OCI-LY1 (cell line): ENCODE measurements at regions not wholly inside any gene's neighbourhood (a gene's known extent, or its start where the extent isn't known, plus 50 kb on each side); places are given as distances from the start of the nearest gene placed in this dataset.

ENCODE experiments used
- H2AFZ ChIP-seq: fragments of 200-600 bp; sonication (generic), shearing (Covaris generic); 2 replicates; pipeline ENCODE4 v1.6.0; 2014; ENCODE audit warnings: antibody characterized with exemption, mild to moderate bottlenecking, low read length
- H3F3A ChIP-seq: fragments of 200-600 bp; sonication (generic), shearing (Covaris generic); 2 replicates; pipeline ENCODE4 v1.6.0; 2014; ENCODE audit warnings: mild to moderate bottlenecking, antibody characterized with exemption, low read length, moderate library complexity; ENCODE audit not compliant: insufficient read depth
- H3K27ac ChIP-seq: fragments of 200-600 bp; sonication (generic); 2 replicates; pipeline ENCODE4 v1.5.1; 2014; ENCODE audit warnings: low read length, mixed run types, mild to moderate bottlenecking, low read depth; ENCODE audit not compliant: poor library complexity, severe bottlenecking
- H3K27me3 ChIP-seq: fragments of 200-600 bp; sonication (generic); 2 replicates; pipeline ENCODE4 v1.6.0; 2014; ENCODE audit warnings: antibody characterized with exemption, mild to moderate bottlenecking, low read length, moderate library complexity; ENCODE audit not compliant: insufficient read depth
- H3K36me3 ChIP-seq: fragments of 200-600 bp; sonication (generic); 2 replicates; pipeline ENCODE4 v1.6.1; 2014; ENCODE audit warnings: mild to moderate bottlenecking, antibody characterized with exemption, low read length, moderate library complexity, mixed read lengths; ENCODE audit not compliant: insufficient read depth
- H3K4me1 ChIP-seq: fragments of 200-600 bp; sonication (generic); 2 replicates; pipeline ENCODE4 v1.5.1; 2014; ENCODE audit warnings: mild to moderate bottlenecking, low read length, moderate library complexity; ENCODE audit not compliant: insufficient read depth, severe bottlenecking
- H3K4me2 ChIP-seq: fragments of 200-600 bp; sonication (generic), shearing (Covaris generic); 2 replicates; pipeline ENCODE4 v1.6.1; 2014; ENCODE audit warnings: low read length
- H3K4me3 ChIP-seq: fragments of 200-600 bp; sonication (generic); 2 replicates; pipeline ENCODE4 v1.5.1; 2014; ENCODE audit warnings: low read length, low read depth, mild to moderate bottlenecking, mixed read lengths; ENCODE audit not compliant: poor library complexity, severe bottlenecking
- H3K79me2 ChIP-seq: fragments of 200-600 bp; shearing (Covaris generic); 2 replicates; pipeline ENCODE4 v1.6.1; 2016; ENCODE audit warnings: mixed run types, low read length, mixed read lengths; ENCODE audit not compliant: insufficient read depth
- H3K9ac ChIP-seq: fragments of 200-600 bp; sonication (generic), shearing (Covaris generic); 2 replicates; pipeline ENCODE4 v1.6.1; 2014; ENCODE audit warnings: mild to moderate bottlenecking, low read length, mixed read lengths
- H3K9me2 ChIP-seq: fragments of 200-600 bp; sonication (generic), shearing (Covaris generic); 2 replicates; pipeline ENCODE4 v1.6.1; 2014; ENCODE audit warnings: low read depth, mild to moderate bottlenecking, low read length, mixed read lengths
- H3K9me3 ChIP-seq: fragments of 200-600 bp; shearing (Covaris generic); 2 replicates; pipeline ENCODE4 v1.6.1; 2014; ENCODE audit warnings: low read length, mixed read lengths
- H4K20me1 ChIP-seq: fragments of 200-600 bp; sonication (generic), shearing (Covaris generic); 2 replicates; pipeline ENCODE4 v1.6.0; 2016; ENCODE audit warnings: mild to moderate bottlenecking, low read length; ENCODE audit not compliant: insufficient read depth
- EZH2 ChIP-seq: fragments of 200-600 bp; sonication (generic), shearing (Covaris generic); IDR thresholded peaks from 2 replicates; pipeline ENCODE4 v1.8.0; 2017; ENCODE audit warnings: borderline replicate concordance, mixed run types, mild to moderate bottlenecking, antibody characterized with exemption, low read length, moderate library complexity, mixed read lengths
- TF ChIP-seq, protein P1 (sequence below): fragments of 200-600 bp; sonication (generic), shearing (Covaris generic); IDR thresholded peaks from 2 replicates; pipeline ENCODE4 v1.5.1; 2017; ENCODE audit warnings: mild to moderate bottlenecking, antibody characterized with exemption, low read length, moderate library complexity, mixed read lengths

DNA sequence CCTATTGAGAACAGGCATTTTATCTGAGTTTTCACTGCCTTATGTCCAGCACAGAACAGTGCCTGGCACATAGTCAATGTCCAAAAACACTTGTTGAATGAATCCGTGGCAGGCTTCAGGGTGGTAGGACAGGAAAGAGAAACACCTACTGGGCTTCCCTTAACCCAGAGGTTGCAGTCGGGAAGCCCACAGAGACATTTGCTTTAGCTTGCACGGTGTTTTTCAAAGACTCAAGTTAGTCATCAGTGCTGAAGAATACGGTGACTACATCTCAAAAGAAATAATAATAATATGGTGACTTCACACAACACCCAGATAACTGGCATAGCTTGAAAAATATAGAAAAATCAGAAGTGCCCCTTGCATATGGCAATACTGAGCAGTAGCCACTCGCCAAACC lies 160.4 kb downstream of the CD83 start:
- TF ChIP-seq, protein P1, sequence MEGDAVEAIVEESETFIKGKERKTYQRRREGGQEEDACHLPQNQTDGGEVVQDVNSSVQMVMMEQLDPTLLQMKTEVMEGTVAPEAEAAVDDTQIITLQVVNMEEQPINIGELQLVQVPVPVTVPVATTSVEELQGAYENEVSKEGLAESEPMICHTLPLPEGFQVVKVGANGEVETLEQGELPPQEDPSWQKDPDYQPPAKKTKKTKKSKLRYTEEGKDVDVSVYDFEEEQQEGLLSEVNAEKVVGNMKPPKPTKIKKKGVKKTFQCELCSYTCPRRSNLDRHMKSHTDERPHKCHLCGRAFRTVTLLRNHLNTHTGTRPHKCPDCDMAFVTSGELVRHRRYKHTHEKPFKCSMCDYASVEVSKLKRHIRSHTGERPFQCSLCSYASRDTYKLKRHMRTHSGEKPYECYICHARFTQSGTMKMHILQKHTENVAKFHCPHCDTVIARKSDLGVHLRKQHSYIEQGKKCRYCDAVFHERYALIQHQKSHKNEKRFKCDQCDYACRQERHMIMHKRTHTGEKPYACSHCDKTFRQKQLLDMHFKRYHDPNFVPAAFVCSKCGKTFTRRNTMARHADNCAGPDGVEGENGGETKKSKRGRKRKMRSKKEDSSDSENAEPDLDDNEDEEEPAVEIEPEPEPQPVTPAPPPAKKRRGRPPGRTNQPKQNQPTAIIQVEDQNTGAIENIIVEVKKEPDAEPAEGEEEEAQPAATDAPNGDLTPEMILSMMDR: no peak
- no peak for TF ChIP-seq EZH2
- Histone ChIP-seq H3K4me2 (no peak overlapping the region), H3K9ac (no peak overlapping the region), H4K20me1 (no peaks in the 10 kb centered on the region), H3K79me2 (no peaks in the 10 kb centered on the region), H3K4me1 (no peaks in the 10 kb centered on the region), H3K4me3 (no peak overlapping the region), H3K9me2 (no peaks in the 10 kb centered on the region), H3K27me3 (no peaks in the 10 kb centered on the region), H2AFZ (no peak overlapping the region), H3F3A (no peaks in the 10 kb centered on the region), H3K27ac (no peak overlapping the region), H3K9me3 (no peaks in the 10 kb centered on the region), H3K36me3 (no peaks in the 10 kb centered on the region)

DNA sequence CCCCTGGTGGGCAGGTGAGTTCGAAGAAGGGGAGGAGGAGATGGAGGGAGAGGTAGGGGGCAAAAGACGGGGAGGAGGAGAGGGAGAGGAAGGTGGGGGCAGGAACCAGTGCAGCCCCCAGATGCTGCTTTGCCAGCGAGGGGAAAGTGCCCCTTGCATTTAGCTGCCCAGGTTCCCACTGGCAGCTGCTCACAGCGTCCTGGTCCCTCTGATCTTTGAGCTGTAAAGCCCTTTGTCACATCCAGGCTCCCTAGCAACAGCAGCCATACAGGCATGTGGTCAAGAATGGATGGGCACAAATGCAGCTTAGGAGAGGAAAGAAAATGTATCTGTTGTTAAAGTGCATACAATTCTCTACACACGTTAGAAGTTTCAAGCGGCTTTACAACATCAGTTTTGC lies 160.9 kb downstream of the CD83 start:
- no peak overlapping the region for H3K27ac ChIP-seq

DNA sequence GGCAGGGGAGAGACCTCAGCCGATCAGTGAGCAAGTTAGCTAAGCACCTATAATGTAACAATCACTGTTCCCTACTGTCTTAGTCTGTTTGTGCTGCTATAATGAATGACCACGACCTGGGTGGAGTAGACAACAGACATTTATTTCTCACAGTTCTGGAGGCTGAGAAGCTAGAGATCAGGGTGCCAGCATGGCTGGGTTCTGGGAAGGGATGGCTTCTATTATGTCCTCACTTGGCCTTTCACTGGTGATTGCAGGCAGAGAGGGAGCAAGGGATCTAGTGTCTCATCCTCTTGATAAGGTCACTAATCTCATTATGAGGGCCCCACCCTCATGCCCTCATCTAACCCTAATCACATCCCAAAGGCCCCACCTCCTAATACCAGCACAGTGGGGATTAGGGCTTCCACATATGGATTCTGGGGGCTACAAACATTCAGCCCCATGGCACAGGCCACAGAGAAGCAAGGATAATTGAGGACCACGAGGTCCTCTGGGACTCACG lies 162.5 kb downstream of the CD83 start:
- H3K79me2 ChIP-seq: no peaks in the 10 kb centered on the region
- no peak overlapping the region for H3K9ac ChIP-seq
- no peaks in the 10 kb centered on the region for H4K20me1 ChIP-seq
- H3K27me3 ChIP-seq: no peaks in the 10 kb centered on the region
- no peak overlapping the region for H3K27ac ChIP-seq
- no peaks in the 10 kb centered on the region for H3K36me3 ChIP-seq
- H3K9me2 ChIP-seq: no peaks in the 10 kb centered on the region
- H3K4me1 ChIP-seq: no peaks in the 10 kb centered on the region
- H3K9me3 ChIP-seq: no peaks in the 10 kb centered on the region
- H2AFZ ChIP-seq: no peak overlapping the region
- no peak overlapping the region for H3K4me2 ChIP-seq
- no peak overlapping the region for H3K4me3 ChIP-seq
- no peaks in the 10 kb centered on the region for H3F3A ChIP-seq
- TF ChIP-seq, protein P1: no peak
- TF ChIP-seq EZH2: no peak

More for the DNA sequence above, 160.9 kb downstream of the CD83 start:
- H3K27me3 ChIP-seq: no peaks in the 10 kb centered on the region
- TF ChIP-seq, protein P1: no peak
- TF ChIP-seq EZH2: no peak
- H4K20me1 ChIP-seq: no peaks in the 10 kb centered on the region
- no peak overlapping the region for H3K4me2 ChIP-seq
- no peak overlapping the region for H3K9ac ChIP-seq
- no peaks in the 10 kb centered on the region for H3K9me3 ChIP-seq
- no peaks in the 10 kb centered on the region for H3K79me2 ChIP-seq
- H3K9me2 ChIP-seq: no peaks in the 10 kb centered on the region
- H2AFZ ChIP-seq: no peak overlapping the region
- H3K4me3 ChIP-seq: no peak overlapping the region
- no peaks in the 10 kb centered on the region for H3F3A ChIP-seq
- no peaks in the 10 kb centered on the region for H3K4me1 ChIP-seq
- H3K36me3 ChIP-seq: no peaks in the 10 kb centered on the region
